ENCODE measurements at regions not wholly inside any gene's neighbourhood (a gene's known extent, or its start where the extent isn't known, plus 50 kb on each side); places are given as distances from the start of the nearest gene placed in this dataset.
"Not testable (repeated sequence)": the region's sequence is repeated elsewhere in the genome, so short reads cannot be mapped to it uniquely, and the experiment has no call there.

GRCh38 chr12:67716817-67717216, 68.3 kb downstream of the DYRK2 start:
- CTCF ChIA-PET: no interaction called here
- H3K4me1 Mint-ChIP-seq: peaks cover 2% of the 10 kb centered on the region
- intact Hi-C loops (cut with DNase I, micrococcal nuclease): no loop called here
- ATAC-seq: no peak
- H3K9me3 Mint-ChIP-seq (ENCODE audit: low read depth): no peaks in the 10 kb centered on the region
- peaks cover 3% of the 10 kb centered on the region for H3K36me3 Mint-ChIP-seq (ENCODE audit: low read depth)
- POLR2A ChIA-PET: no interaction called here
- H3K27ac Mint-ChIP-seq: no peak overlapping the region
- no peak for DNase-seq
- no peaks in the 10 kb centered on the region for H3K27me3 Mint-ChIP-seq
- H3K4me3 Mint-ChIP-seq: no peak overlapping the region

GRCh38 chr12:67719303-67719702, 70.8 kb downstream of the DYRK2 start:
- H3K36me3 Mint-ChIP-seq (ENCODE audit: low read depth); H3K9me3 Mint-ChIP-seq (ENCODE audit: low read depth); H3K4me1 Mint-ChIP-seq; DNase-seq; H3K27ac Mint-ChIP-seq; H3K27me3 Mint-ChIP-seq; ATAC-seq; CTCF ChIA-PET; POLR2A ChIA-PET; H3K4me3 Mint-ChIP-seq; intact Hi-C loops (cut with DNase I, micrococcal nuclease): not testable (repeated sequence)

DNA sequence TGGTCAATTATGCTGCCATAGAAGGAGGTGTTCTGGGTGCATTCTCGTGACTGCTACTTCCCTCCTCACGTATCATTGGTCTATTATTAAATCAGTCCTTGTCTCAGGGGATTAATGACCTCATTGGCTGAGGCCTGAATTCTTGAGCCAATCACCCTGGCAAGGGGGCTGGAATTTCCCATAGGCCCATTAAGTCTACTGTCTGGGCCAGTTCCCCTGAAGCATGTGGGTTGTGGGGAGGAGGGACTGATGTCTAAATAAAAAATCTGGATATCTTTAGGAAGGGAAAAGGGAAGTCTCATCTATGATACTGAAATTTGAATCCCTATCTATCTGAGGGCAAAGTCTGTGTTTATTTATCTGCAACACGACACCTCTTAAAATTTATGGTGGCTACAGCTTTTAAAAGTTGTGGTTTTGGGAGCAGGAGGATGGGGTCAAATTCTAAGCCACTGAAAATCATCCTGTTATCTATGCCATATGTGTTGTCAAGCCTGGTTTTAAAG, 71.9 kb downstream of the DYRK2 start:
- no peak overlapping the region for H3K4me3 Mint-ChIP-seq
- H3K27ac Mint-ChIP-seq: no peak overlapping the region
- POLR2A ChIA-PET: no interaction called here
- H3K9me3 Mint-ChIP-seq (ENCODE audit: low read depth): no peaks in the 10 kb centered on the region
- DNase-seq: no peak
- H3K27me3 Mint-ChIP-seq: no peaks in the 10 kb centered on the region
- CTCF ChIA-PET: no interaction called here
- intact Hi-C loops (cut with DNase I, micrococcal nuclease): no loop called here
- H3K36me3 Mint-ChIP-seq (ENCODE audit: low read depth): no peaks in the 10 kb centered on the region
- ATAC-seq: no peak
- H3K4me1 Mint-ChIP-seq: no peaks in the 10 kb centered on the region

GRCh38 chr12:67721248-67721647, 72.7 kb downstream of the DYRK2 start:
- ChIA-PET POLR2A (no interaction called here), CTCF (no interaction called here)
- Mint-ChIP-seq H3K36me3 (ENCODE audit: low read depth) (no peaks in the 10 kb centered on the region), H3K9me3 (ENCODE audit: low read depth) (no peaks in the 10 kb centered on the region), H3K4me1 (no peaks in the 10 kb centered on the region), H3K27ac (no peak overlapping the region), H3K4me3 (no peak overlapping the region), H3K27me3 (no peaks in the 10 kb centered on the region)
- intact Hi-C loops (cut with DNase I, micrococcal nuclease): no loop called here
- ATAC-seq (no peak), DNase-seq (no peak)

DNA sequence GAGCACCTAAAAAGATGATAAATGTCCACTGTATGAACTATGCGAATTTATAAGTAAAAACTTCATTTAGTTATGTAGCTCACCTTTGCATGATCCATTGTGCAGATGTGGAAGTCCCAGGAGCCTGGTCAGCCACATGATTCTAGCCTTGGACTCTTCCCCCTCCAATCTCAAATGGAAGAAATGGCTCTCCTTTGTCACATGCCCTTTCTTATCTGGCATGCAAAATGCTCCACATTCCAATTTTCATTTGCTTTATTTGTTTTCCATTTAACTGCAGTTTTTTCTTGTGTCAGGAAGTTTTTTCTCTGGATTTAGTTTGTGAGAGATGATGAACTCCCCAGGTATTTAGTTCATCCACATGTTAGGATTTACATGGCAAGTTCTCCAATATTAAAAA, 73.8 kb downstream of the DYRK2 start:
- H3K9me3 Mint-ChIP-seq (ENCODE audit: low read depth): no peaks in the 10 kb centered on the region
- POLR2A ChIA-PET: no interaction called here
- intact Hi-C loops (cut with DNase I, micrococcal nuclease): no loop called here
- ATAC-seq (no peak), DNase-seq (no peak)
- H3K27me3 Mint-ChIP-seq: no peaks in the 10 kb centered on the region
- CTCF ChIA-PET: interaction anchor here (0.8 kb wide), 1 partner anchor 333 kb away, joined by 3 read pairs; no protein-coding TSS in a partner anchor
- no peak overlapping the region for H3K27ac Mint-ChIP-seq
- H3K36me3 Mint-ChIP-seq (ENCODE audit: low read depth): no peaks in the 10 kb centered on the region
- H3K4me1 Mint-ChIP-seq: no peaks in the 10 kb centered on the region
- no peak overlapping the region for H3K4me3 Mint-ChIP-seq

DNA sequence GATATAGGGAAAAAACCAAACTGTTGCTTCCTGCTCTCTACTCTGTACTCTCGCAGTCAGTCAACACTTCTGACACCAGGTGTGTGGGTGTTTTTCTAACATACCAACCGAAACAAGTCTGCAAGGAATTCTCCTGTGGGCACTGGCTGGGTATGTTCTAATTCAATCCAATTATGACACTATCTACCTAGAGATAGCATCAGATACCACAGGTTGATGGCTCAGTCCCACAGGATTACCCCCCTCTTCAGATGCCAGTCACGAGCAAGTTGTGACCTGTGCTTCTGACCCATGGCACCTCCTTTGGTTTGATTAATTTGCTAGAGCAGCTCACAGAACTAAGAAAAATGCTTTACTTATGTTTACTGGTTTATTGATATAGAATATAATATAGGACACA, 78.3 kb downstream of the DYRK2 start:
- no peak overlapping the region for H3K4me3 Mint-ChIP-seq
- ChIA-PET CTCF (no interaction called here), POLR2A (no interaction called here)
- no peak overlapping the region for H3K27ac Mint-ChIP-seq
- intact Hi-C loops (cut with DNase I, micrococcal nuclease): no loop called here
- H3K9me3 Mint-ChIP-seq (ENCODE audit: low read depth): no peaks in the 10 kb centered on the region
- ATAC-seq (no peak), DNase-seq (no peak)
- no peaks in the 10 kb centered on the region for H3K4me1 Mint-ChIP-seq
- peaks cover 2% of the 10 kb centered on the region for H3K27me3 Mint-ChIP-seq
- H3K36me3 Mint-ChIP-seq (ENCODE audit: low read depth): no peaks in the 10 kb centered on the region

GRCh38 chr12:67727702-67728666, 79.4 kb downstream of the DYRK2 start:
- CTCF ChIA-PET: interaction anchor here (0.5 to 1.0 kb wide), 3 partner anchors 14 to 348 kb away, joined by 3 to 4 read pairs (median 3); no protein-coding TSS in a partner anchor

DNA sequence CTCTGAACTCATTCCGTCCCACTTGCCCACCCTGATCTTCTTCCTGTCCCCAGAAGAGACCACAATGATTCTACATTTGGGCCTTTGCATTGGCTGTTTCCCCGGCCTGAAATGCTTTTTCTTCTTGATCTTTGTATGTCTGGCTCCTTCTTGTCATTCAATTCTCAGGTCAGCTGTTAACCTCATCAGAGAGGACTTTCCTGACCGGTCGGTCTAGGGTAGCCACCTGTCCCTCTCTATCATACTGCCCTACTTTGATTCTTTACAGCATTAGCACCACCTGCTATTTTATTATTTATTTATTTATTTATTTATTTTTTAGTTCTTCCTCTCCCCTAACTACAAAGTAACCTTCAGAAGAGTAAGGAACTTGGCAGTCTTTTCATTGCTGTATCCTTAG, 84.3 kb downstream of the DYRK2 start:
- ChIA-PET CTCF (interaction anchor here (1.2 kb wide), 1 partner anchor 12 kb away, joined by 3 read pairs; no protein-coding TSS in a partner anchor), POLR2A (no interaction called here)
- Mint-ChIP-seq H3K36me3 (ENCODE audit: low read depth) (no peaks in the 10 kb centered on the region), H3K4me1 (no peaks in the 10 kb centered on the region), H3K27me3 (peaks cover 2% of the 10 kb centered on the region), H3K4me3 (no peak overlapping the region), H3K27ac (no peak overlapping the region), H3K9me3 (ENCODE audit: low read depth) (no peaks in the 10 kb centered on the region)
- ATAC-seq (no peak), DNase-seq (no peak)
- intact Hi-C loops (cut with DNase I, micrococcal nuclease): no loop called here

More at GRCh38 chr12:67727702-67728666, 79.4 kb downstream of the DYRK2 start:
- Mint-ChIP-seq H3K27me3 (peaks cover 2% of the 10 kb centered on the region), H3K4me1 (no peaks in the 10 kb centered on the region), H3K4me3 (no peak overlapping the region), H3K27ac (no peak overlapping the region), H3K9me3 (ENCODE audit: low read depth) (no peaks in the 10 kb centered on the region), H3K36me3 (ENCODE audit: low read depth) (no peaks in the 10 kb centered on the region)
- POLR2A ChIA-PET: no interaction called here
- DNase-seq: no peak
- no peak for ATAC-seq
- intact Hi-C loops (cut with DNase I, micrococcal nuclease): no loop called here

DNA sequence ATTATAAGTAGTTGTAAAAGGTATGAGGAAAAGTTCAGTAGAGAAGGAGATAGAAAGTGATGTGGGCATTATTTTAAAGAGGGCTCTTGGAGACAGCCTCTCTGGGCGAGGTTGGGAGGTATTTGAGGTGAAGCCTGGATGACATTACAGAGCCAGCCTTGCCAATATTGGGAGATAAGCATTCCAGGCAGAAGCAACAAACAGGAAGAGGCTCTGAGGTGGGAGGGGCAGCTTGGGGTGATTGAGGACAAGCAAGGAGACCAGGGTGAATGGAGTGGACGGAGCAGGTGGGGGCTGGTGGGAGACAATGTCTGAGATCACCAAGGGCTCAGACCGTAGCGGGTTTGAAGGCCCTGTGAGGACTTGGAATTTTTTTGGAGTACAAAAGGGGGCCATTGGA, 87.3 kb downstream of the DYRK2 start:
- DNase-seq: no peak
- ATAC-seq: no peak
- Mint-ChIP-seq H3K9me3 (ENCODE audit: low read depth) (no peaks in the 10 kb centered on the region), H3K4me1 (no peaks in the 10 kb centered on the region), H3K27me3 (peaks cover 2% of the 10 kb centered on the region), H3K36me3 (ENCODE audit: low read depth) (no peaks in the 10 kb centered on the region), H3K4me3 (no peak overlapping the region), H3K27ac (no peak overlapping the region)
- ChIA-PET CTCF (no interaction called here), POLR2A (no interaction called here)
- intact Hi-C loops (cut with DNase I, micrococcal nuclease): no loop called here

DNA sequence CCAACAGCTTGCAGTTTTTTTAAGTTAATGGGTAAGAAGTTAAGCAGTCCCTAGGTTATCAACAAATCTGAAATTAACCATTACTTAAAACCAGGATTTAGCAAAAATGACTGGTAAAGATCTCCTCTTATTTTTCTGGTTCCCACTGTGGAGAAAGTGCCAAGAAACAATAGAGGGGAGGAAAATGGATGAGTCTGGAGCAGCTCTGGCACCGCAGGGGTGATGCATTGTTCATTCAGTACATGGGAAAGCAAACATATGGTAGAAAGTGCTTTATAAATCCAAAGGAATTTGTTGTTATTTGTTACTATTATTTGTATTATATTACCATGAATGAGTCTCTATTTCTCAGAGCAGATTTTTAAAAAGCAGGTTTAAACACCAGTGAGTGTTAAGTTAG, 92.2 kb downstream of the DYRK2 start:
- intact Hi-C loops (cut with DNase I, micrococcal nuclease): no loop called here
- H3K4me1 Mint-ChIP-seq: no peaks in the 10 kb centered on the region
- H3K27ac Mint-ChIP-seq: no peak overlapping the region
- H3K27me3 Mint-ChIP-seq: no peaks in the 10 kb centered on the region
- ChIA-PET CTCF (no interaction called here), POLR2A (no interaction called here)
- no peaks in the 10 kb centered on the region for H3K36me3 Mint-ChIP-seq (ENCODE audit: low read depth)
- no peak overlapping the region for H3K4me3 Mint-ChIP-seq
- ATAC-seq (no peak), DNase-seq (no peak)
- H3K9me3 Mint-ChIP-seq (ENCODE audit: low read depth): no peaks in the 10 kb centered on the region

GRCh38 chr12:67741270-67741669, 92.7 kb downstream of the DYRK2 start:
- intact Hi-C loops (cut with DNase I, micrococcal nuclease): no loop called here
- CTCF ChIA-PET: no interaction called here
- no peak for DNase-seq
- Mint-ChIP-seq H3K4me3 (no peak overlapping the region), H3K27me3 (no peaks in the 10 kb centered on the region), H3K36me3 (ENCODE audit: low read depth) (no peaks in the 10 kb centered on the region), H3K27ac (no peak overlapping the region), H3K4me1 (no peaks in the 10 kb centered on the region), H3K9me3 (ENCODE audit: low read depth) (peaks cover 4% of the 10 kb centered on the region)
- POLR2A ChIA-PET: no interaction called here
- ATAC-seq: no peak

- no peaks in the 10 kb centered on the region for H3K36me3 Mint-ChIP-seq (ENCODE audit: low read depth)
- DNase-seq (no peak), ATAC-seq (no peak)
- no peaks in the 10 kb centered on the region for H3K4me1 Mint-ChIP-seq
- H3K27me3 Mint-ChIP-seq: no peaks in the 10 kb centered on the region
- POLR2A ChIA-PET: no interaction called here
- CTCF ChIA-PET: no interaction called here
- intact Hi-C loops (cut with DNase I, micrococcal nuclease): no loop called here
- no peak overlapping the region for H3K4me3 Mint-ChIP-seq
- H3K27ac Mint-ChIP-seq: no peak overlapping the region
- H3K9me3 Mint-ChIP-seq (ENCODE audit: low read depth): peaks cover 4% of the 10 kb centered on the region
These were observed 93.9 kb downstream of the DYRK2 start for GRCh38 chr12:67742461-67742860.

Measured in activated CD4-positive, alpha-beta T cell treated with anti-CD3 and anti-CD28 coated beads for 36 hours (primary cell).